Osteoblast (primary cell): ENCODE measurements at regions not wholly inside any gene's neighbourhood (a gene's known extent, or its start where the extent isn't known, plus 50 kb on each side); places are given as distances from the start of the nearest gene placed in this dataset.

Source experiments
- DNase-seq: peaks from one replicate; pipeline ENCODE4 v3.0.0; 2011; ENCODE audit warnings: low spot score, mixed read lengths; ENCODE audit not compliant: insufficient read length; ENCODE audit errors: missing footprints
- H2AFZ ChIP-seq: 2 replicates; pipeline ENCODE4 v1.6.0; 2011; ENCODE audit warnings: mild to moderate bottlenecking, low read length
- H3K27ac ChIP-seq: 2 replicates; pipeline ENCODE4 v1.5.1; 2011; ENCODE audit warnings: mild to moderate bottlenecking, low read depth, low read length, moderate library complexity
- H3K27me3 ChIP-seq: 2 replicates; pipeline ENCODE4 v1.6.0; 2012; ENCODE audit warnings: mild to moderate bottlenecking, control low read depth, inconsistent platforms, low read length, moderate library complexity; ENCODE audit not compliant: insufficient read depth
- H3K36me3 ChIP-seq: 2 replicates; pipeline ENCODE4 v1.5.1; 2011; ENCODE audit warnings: mild to moderate bottlenecking, low read length, control low read depth, moderate library complexity; ENCODE audit not compliant: insufficient read depth
- H3K4me1 ChIP-seq: 2 replicates; pipeline ENCODE4 v1.5.1; 2011; ENCODE audit warnings: mild to moderate bottlenecking, low read length, control low read depth, moderate library complexity; ENCODE audit not compliant: insufficient read depth
- H3K4me2 ChIP-seq: 2 replicates; pipeline ENCODE4 v1.6.0; 2011; ENCODE audit warnings: mild to moderate bottlenecking, low read length; ENCODE audit not compliant: insufficient read depth
- H3K4me3 ChIP-seq: fragments of 200-600 bp; sonication (generic); 3 replicates; pipeline ENCODE4 v1.5.1; 2012; ENCODE audit warnings: mild to moderate bottlenecking, low read length, inconsistent platforms; ENCODE audit not compliant: insufficient read depth
- H3K79me2 ChIP-seq: 2 replicates; pipeline ENCODE4 v1.6.0; 2012; ENCODE audit warnings: mild to moderate bottlenecking, low read length, control low read depth, inconsistent platforms; ENCODE audit not compliant: insufficient read depth
- H3K9me3 ChIP-seq: 2 replicates; pipeline ENCODE4 v1.5.1; 2011; ENCODE audit warnings: low read depth, low read length, control low read depth
- H4K20me1 ChIP-seq: 2 replicates; pipeline ENCODE4 v1.6.0; 2012; ENCODE audit warnings: mild to moderate bottlenecking, low read length, control low read depth; ENCODE audit not compliant: insufficient read depth
- CTCF ChIP-seq: IDR thresholded peaks from 2 replicates; pipeline ENCODE4 v1.5.1; 2011; ENCODE audit warnings: mild to moderate bottlenecking, low read depth, low read length, moderate library complexity; ENCODE audit errors: extremely low read depth

DNA sequence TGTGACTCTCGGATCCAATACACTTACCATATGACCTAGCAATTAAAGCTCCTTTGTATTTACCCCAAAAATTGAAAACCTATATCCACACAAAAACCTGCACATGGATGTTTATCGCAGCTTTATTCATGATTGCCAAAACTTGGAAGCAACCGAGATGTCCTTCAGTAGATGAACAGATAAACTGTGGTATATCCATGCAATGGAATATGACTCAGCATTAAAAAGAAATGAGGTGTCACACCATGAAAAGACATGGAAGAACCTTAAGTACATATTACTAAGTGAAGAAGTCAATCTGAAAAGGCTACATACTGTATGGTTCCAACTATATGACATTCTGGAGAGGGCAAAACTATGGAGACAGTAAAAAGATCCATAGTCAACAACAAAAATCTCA lies 82.0 kb upstream of the PHF24 start:
- no peak overlapping the region for H3K4me3 ChIP-seq
- no peaks in the 10 kb centered on the region for H3K9me3 ChIP-seq
- no peak for TF ChIP-seq CTCF
- H4K20me1 ChIP-seq, result no peaks in the 10 kb centered on the region
- no peak overlapping the region for H3K27ac ChIP-seq
- no peaks in the 10 kb centered on the region for H3K36me3 ChIP-seq
- H3K4me1 ChIP-seq, result no peaks in the 10 kb centered on the region
- DNase-seq, result no peak
- H2AFZ ChIP-seq, result no peak overlapping the region
- no peaks in the 10 kb centered on the region for H3K79me2 ChIP-seq
- H3K4me2 ChIP-seq, result no peak overlapping the region
- peaks cover 2% of the 10 kb centered on the region for H3K27me3 ChIP-seq

- peak; percentile 41 for TF ChIP-seq CTCF
- Histone ChIP-seq H3K27me3 (peaks cover 11% of the 10 kb centered on the region), H3K4me2 (no peak overlapping the region)
Measured at GRCh38 chr9:34869390-34869789, 88.7 kb upstream of the PHF24 start.

GRCh38 chr9:34866614-34867013 lies 91.5 kb upstream of the PHF24 start:
- no peaks in the 10 kb centered on the region for H3K36me3 ChIP-seq
- H3K27me3 ChIP-seq, result peaks cover 9% of the 10 kb centered on the region
- no peak overlapping the region for H2AFZ ChIP-seq
- H4K20me1 ChIP-seq, result no peaks in the 10 kb centered on the region
- no peaks in the 10 kb centered on the region for H3K79me2 ChIP-seq
- no peak overlapping the region for H3K4me3 ChIP-seq
- no peak for TF ChIP-seq CTCF
- DNase-seq, result no peak
- no peak overlapping the region for H3K27ac ChIP-seq
- H3K4me2 ChIP-seq, result no peak overlapping the region
- H3K4me1 ChIP-seq, result no peaks in the 10 kb centered on the region
- no peaks in the 10 kb centered on the region for H3K9me3 ChIP-seq

More at GRCh38 chr9:34869390-34869789, 88.7 kb upstream of the PHF24 start:
- no peak for DNase-seq
- Histone ChIP-seq H3K4me3 (no peak overlapping the region), H4K20me1 (no peaks in the 10 kb centered on the region), H3K4me1 (no peaks in the 10 kb centered on the region), H2AFZ (no peak overlapping the region), H3K36me3 (no peaks in the 10 kb centered on the region), H3K79me2 (no peaks in the 10 kb centered on the region), H3K9me3 (no peaks in the 10 kb centered on the region), H3K27ac (no peak overlapping the region)

GRCh38 chr9:34863426-34863825 lies 94.7 kb upstream of the PHF24 start:
- Histone ChIP-seq H3K79me2 (no peaks in the 10 kb centered on the region), H3K27me3 (peaks cover 12% of the 10 kb centered on the region), H3K4me1 (no peaks in the 10 kb centered on the region), H3K4me3 (no peak overlapping the region), H3K36me3 (no peaks in the 10 kb centered on the region), H3K27ac (no peak overlapping the region), H3K9me3 (no peaks in the 10 kb centered on the region), H4K20me1 (no peaks in the 10 kb centered on the region), H3K4me2 (no peak overlapping the region), H2AFZ (no peak overlapping the region)
- DNase-seq, result no peak
- TF ChIP-seq CTCF, result no peak
